Erythroblast (primary cell): ENCODE measurements at regions not wholly inside any gene's neighbourhood (a gene's known extent, or its start where the extent isn't known, plus 50 kb on each side); places are given as distances from the start of the nearest gene placed in this dataset.

Experiments
- GATA1 ChIP-seq: IDR thresholded peaks from 2 replicates; pipeline ENCODE4 v1.6.1; 2011; ENCODE audit warnings: low read depth, mild to moderate bottlenecking, control low read depth, low read length, moderate library complexity
- POLR2A ChIP-seq: IDR thresholded peaks from 2 replicates; pipeline ENCODE4 v1.6.1; 2011; ENCODE audit warnings: mild to moderate bottlenecking, low read length

- TF ChIP-seq POLR2A, result no peak
- no peak for TF ChIP-seq GATA1
These were observed 313.1 kb downstream of the RPS24 start for GRCh38 chr10:78346721-78347120.
